Suprapubic skin (tissue), 4 donors: ENCODE measurements at regions not wholly inside any gene's neighbourhood (a gene's known extent, or its start where the extent isn't known, plus 50 kb on each side); places are given as distances from the start of the nearest gene placed in this dataset.

Source experiments
- DNase-seq, 2 donors: peaks; one replicate each; pipeline ENCODE4 v3.0.0-alpha.2; 2019; ENCODE audit warnings: low spot score in 2 of 2
- H3K27ac ChIP-seq: fragments of 200-600 bp; sonication (generic); one replicate; pipeline ENCODE4 v1.5.1; 2019
- H3K27me3 ChIP-seq: fragments of 200-600 bp; sonication (generic); one replicate; pipeline ENCODE4 v1.5.1; 2019
- H3K36me3 ChIP-seq: fragments of 200-600 bp; sonication (generic); one replicate; pipeline ENCODE4 v1.5.1; 2019
- H3K4me1 ChIP-seq: fragments of 200-600 bp; sonication (generic); one replicate; pipeline ENCODE4 v1.5.1; 2019
- H3K4me3 ChIP-seq: fragments of 200-600 bp; sonication (generic); one replicate; pipeline ENCODE4 v1.5.1; 2019; ENCODE audit warnings: mild to moderate bottlenecking
- H3K9me3 ChIP-seq: fragments of 200-600 bp; sonication (generic); one replicate; pipeline ENCODE4 v1.5.1; 2019
- CTCF ChIP-seq, 2 donors: fragments of 200-600 bp in 1 of 2; fragments of 450-650 bp in 1 of 2; sonication (generic) in 1 of 2; IDR thresholded peaks; one replicate each; pipeline ENCODE4 v1.5.1; 2016 to 2019; ENCODE audit warnings: antibody characterized with exemption in 2 of 2, mild to moderate bottlenecking in 1 of 2, moderate library complexity in 1 of 2
- EP300 ChIP-seq: sonication (generic); formaldehyde crosslinking; IDR thresholded peaks from one replicate; pipeline ENCODE4 v1.6.1; 2017; ENCODE audit warnings: antibody characterized with exemption
- POLR2A ChIP-seq, 2 donors: fragments of 450-650 bp; IDR thresholded peaks; one replicate each; pipeline ENCODE4 v1.6.1; 2017; ENCODE audit warnings: antibody characterized with exemption in 2 of 2, mild to moderate bottlenecking in 2 of 2, moderate library complexity in 2 of 2
- POLR2AphosphoS5 ChIP-seq, 3 donors: sonication (generic); formaldehyde crosslinking; IDR thresholded peaks; one replicate each; pipeline ENCODE4 v1.6.1; 2017; ENCODE audit warnings: antibody characterized with exemption in 3 of 3
- WGBS: methylation state at CpG from one replicate; pipeline ENCODE4 v1.1.5; 2018; 5-methylcytosine and 5-hydroxymethylcytosine counted together

DNA sequence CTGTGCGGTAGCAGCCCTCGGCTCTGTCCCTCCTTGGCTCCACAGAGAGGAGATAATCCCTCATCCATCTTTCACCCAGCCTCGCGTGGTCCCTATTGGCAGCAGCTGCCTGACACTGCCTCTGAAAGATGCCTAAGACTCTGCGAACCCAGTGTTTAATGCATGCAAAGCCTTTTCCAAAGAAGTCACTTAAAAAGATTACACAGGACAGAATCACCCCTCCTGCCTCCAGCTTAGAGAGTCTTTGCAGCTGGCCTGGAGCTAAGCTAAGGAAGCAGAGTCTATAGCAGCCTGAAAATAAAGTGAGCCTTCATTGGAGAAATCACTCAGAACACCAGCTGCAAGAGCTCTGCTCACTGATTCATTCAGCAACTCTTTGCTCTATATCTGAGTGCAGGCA is 247.2 kb downstream of the SHQ1 start:
- H3K4me3 ChIP-seq, result no peak overlapping the region
- H3K27me3 ChIP-seq, result no peaks in the 10 kb centered on the region
- H3K36me3 ChIP-seq, result no peaks in the 10 kb centered on the region
- H3K4me1 ChIP-seq, result peaks cover 8% of the 10 kb centered on the region
- no peak for DNase-seq
- H3K9me3 ChIP-seq, result no peaks in the 10 kb centered on the region
- WGBS, result 91% methylated on average over 4 of the region's 5 CpGs
- H3K27ac ChIP-seq, result no peak overlapping the region
- TF ChIP-seq CTCF (IDR thresholded peaks at IDR 0.05), result no peak
- TF ChIP-seq EP300, result no peak
- TF ChIP-seq POLR2A (IDR thresholded peaks at IDR 0.05), result no peak
- TF ChIP-seq POLR2AphosphoS5 (IDR thresholded peaks at IDR 0.05), result no peak

- H3K36me3 ChIP-seq, result no peaks in the 10 kb centered on the region
- H3K9me3 ChIP-seq, result no peaks in the 10 kb centered on the region
- no peaks in the 10 kb centered on the region for H3K27me3 ChIP-seq
- TF ChIP-seq POLR2AphosphoS5 (IDR thresholded peaks at IDR 0.05), result no peak
- TF ChIP-seq CTCF (IDR thresholded peaks at IDR 0.05), result no peak
- no peak for TF ChIP-seq EP300
- no peak for TF ChIP-seq POLR2A (IDR thresholded peaks at IDR 0.05)
- H3K4me1 ChIP-seq, result peaks cover 4% of the 10 kb centered on the region
- 74% methylated on average over 4 of the region's 5 CpGs for WGBS
- DNase-seq, result no peak
- no peak overlapping the region for H3K4me3 ChIP-seq
- H3K27ac ChIP-seq, result no peak overlapping the region
Observed at GRCh38 chr3:72597756-72598195, 250.5 kb downstream of the SHQ1 start.

DNA sequence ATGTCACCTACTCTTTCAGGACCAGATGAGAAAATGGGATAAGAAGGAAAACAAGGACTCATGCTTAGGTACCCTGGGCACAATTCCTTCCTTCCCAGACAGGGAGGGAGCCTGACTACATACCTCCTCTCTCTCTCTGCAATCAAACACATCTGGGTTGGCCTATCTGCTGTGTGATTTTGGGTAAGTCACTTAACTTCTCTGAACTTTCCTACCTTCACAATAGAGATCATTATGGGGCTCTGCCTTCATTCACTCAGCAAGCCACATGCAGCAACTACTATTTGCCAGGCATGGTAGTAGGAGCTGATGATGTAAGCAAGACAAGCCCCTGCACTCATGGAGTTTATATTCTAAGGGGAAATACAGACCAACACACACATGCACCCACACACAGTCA is 251.2 kb downstream of the SHQ1 start:
- TF ChIP-seq EP300 (no peak), CTCF (IDR thresholded peaks at IDR 0.05) (no peak), POLR2A (IDR thresholded peaks at IDR 0.05) (no peak), POLR2AphosphoS5 (IDR thresholded peaks at IDR 0.05) (no peak)
- Histone ChIP-seq H3K4me1 (peaks cover 9% of the 10 kb centered on the region), H3K9me3 (no peaks in the 10 kb centered on the region), H3K36me3 (no peaks in the 10 kb centered on the region), H3K27me3 (no peaks in the 10 kb centered on the region), H3K27ac (no peak overlapping the region), H3K4me3 (no peak overlapping the region)
- no peak for DNase-seq

DNA sequence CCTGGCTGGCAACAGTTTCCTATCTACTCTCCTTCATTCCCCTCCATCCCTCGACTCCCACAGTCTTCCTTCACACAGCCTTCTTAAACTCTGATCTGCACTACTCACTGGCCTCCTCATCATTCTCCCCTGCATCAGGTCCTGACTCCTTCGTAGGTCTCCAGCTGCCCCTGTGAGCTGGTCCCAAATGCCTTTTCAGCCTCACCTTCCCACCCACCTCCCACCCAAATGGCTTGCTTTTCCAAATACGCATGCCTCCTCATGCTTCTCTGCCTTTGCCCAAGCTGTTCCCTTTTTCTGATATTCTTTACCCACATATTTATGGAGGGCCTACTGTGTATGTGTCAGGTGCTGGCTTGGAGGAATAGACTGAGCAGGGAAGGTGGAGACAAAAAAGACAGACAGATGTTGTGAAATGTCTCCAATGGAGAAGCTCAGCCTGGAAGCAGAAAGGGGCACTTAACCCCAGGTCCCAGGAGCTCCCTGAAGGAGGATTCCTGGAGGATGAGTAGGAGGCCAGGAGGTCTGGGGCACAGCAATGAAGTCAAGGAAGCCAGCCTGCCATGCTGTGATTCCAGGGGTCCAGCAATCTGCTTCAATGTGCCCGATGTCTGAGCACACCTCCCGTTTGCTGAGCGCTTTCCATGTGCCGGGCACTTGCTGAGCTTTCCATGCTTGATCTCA is 252.2 kb downstream of the SHQ1 start:
- H3K4me3 ChIP-seq, result no peak overlapping the region
- 96% methylated on average over 6 of the region's 7 CpGs for WGBS
- H3K36me3 ChIP-seq, result no peaks in the 10 kb centered on the region
- no peak for DNase-seq
- H3K4me1 ChIP-seq, result peaks cover 19% of the 10 kb centered on the region
- H3K27ac ChIP-seq, result no peak overlapping the region
- no peak for TF ChIP-seq EP300
- no peaks in the 10 kb centered on the region for H3K27me3 ChIP-seq
- no peaks in the 10 kb centered on the region for H3K9me3 ChIP-seq

- no peaks in the 10 kb centered on the region for H3K27me3 ChIP-seq
- no peaks in the 10 kb centered on the region for H3K36me3 ChIP-seq
- DNase-seq, result no peak
- no peak overlapping the region for H3K27ac ChIP-seq
- H3K4me3 ChIP-seq, result no peak overlapping the region
- 89% methylated on average over 4 of the region's 4 CpGs for WGBS
- peaks cover 23% of the 10 kb centered on the region for H3K4me1 ChIP-seq
- TF ChIP-seq POLR2AphosphoS5 (IDR thresholded peaks at IDR 0.05) (no peak), POLR2A (IDR thresholded peaks at IDR 0.05) (no peak), EP300 (no peak), CTCF (IDR thresholded peaks at IDR 0.05) (no peak)
- H3K9me3 ChIP-seq, result no peaks in the 10 kb centered on the region
Observed at GRCh38 chr3:72595376-72595775, 252.9 kb downstream of the SHQ1 start.
